GM21390 (cell line): ENCODE measurements at regions not wholly inside any gene's neighbourhood (a gene's known extent, or its start where the extent isn't known, plus 50 kb on each side); places are given as distances from the start of the nearest gene placed in this dataset.

ENCODE experiments used
- ATAC-seq: cut with Tn5 transposase; IDR thresholded peaks from one replicate; pipeline ENCODE4 v1.9.1; 2021; ENCODE audit not compliant: unreplicated experiment

GRCh38 chr15:62920682-62921502 lies 121.7 kb upstream of the TPM1 start:
- ATAC-seq: no peak

DNA sequence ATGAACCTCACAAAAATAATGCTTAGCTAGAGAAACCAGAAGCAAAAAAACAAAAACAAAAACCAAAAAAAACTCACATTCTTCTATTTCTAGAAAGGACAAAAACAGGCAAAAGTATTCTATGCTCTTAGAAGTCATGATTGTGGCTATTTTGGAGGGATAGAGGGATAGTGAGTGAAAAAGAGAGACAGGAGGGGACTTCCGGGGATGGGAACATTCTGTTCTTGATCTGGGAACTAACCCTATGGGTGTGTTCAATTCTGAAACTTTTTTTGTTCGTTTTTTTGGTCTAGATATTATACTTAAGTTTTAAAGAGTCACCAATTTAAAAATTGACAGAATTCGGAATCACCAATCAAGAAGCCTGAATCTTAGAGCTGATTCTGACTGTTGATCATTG lies 120.0 kb upstream of the TPM1 start:
- no peak for ATAC-seq

DNA sequence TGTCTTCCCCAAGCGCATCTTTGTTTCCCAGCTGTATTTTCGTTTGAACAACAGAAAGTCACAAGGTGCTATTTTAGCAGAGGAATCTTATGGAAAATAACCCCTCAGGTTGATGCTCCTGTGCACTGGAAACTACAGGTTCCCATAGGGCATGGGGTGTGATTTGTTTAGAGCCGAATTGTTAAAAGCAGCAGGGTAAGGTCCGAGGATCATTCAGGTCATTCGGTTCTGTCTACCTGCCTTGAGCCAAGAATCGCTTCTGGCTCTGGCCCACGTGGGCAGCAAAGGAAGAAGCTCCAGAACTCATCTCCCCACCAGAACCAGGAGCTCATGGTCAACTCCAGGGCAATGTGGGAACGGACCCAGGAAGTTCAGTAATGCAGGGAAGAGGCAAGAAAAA lies 116.7 kb upstream of the TPM1 start:
- ATAC-seq: no peak

DNA sequence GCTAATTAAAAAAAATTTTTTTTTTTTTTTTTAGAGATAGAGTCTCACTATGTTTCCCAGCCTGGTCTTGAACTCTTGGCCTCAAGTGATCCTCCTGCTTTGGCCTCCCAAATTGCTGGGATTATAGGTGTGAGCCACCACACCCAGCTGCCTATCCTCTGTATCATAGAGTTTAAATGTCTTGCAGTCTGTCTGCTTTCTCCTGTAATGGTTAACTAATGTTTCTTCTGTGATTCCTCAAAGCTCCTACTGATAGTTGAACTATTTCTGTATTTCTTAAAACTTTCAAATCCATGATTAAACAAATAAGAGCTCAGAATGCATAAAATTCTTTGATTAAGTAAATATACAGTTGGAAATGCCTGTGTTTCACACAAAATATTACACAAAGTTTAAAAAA lies 115.4 kb upstream of the TPM1 start:
- ATAC-seq: no peak

DNA sequence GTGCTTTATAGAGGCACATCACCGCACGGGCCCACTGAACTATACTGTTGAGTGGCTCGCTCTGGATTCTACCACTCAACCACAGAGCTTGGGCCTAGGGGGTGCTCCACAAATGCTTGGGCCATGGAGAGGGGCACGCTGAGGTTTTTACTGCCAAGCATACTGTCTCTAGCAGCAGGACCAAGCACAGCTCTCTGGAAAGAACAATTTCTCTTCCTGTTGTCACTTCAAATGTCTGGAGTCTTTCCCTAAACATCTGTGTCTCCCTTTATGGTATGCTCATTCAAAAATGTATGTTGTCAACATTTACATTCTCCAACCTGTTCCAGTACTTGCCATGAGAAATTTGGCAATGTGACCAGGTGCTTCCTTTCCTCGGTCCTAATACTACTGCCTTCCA lies 114.7 kb upstream of the TPM1 start:
- ATAC-seq: no peak

DNA sequence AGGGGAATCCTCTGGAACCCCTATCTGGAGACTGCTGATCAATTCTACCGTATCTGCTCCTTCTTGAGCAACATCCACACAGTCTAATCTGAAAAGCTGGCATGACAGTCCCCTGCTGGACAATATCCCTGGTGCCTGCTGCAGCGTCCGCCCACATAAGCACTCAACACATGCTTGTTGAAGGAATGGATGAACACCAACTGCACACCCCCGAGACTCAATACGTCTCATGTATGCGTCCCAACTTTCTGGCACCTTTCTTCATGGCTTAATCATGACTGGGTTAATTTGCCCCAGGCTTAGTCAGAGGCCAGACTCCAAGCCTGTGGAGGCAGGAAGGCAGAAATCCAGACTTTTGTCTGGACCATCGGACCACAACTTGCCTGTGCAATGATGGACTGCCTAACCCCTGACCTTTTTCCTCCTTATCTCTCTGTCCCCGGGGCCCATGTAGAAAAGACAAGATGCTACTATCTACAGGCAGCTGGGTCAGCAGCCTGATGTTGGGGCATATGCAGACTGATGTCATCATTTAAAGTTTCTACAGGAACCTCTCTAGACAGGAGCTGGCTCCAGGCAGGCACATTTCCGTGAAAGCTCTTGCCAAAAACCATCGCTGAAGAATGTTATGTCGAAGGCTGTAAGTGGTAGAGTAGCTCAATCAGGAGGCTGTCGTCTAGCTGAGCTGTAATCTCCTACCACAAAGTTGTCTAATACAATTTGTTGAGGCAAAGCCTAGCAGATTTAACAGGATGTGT lies 114.1 kb upstream of the TPM1 start:
- no peak for ATAC-seq

DNA sequence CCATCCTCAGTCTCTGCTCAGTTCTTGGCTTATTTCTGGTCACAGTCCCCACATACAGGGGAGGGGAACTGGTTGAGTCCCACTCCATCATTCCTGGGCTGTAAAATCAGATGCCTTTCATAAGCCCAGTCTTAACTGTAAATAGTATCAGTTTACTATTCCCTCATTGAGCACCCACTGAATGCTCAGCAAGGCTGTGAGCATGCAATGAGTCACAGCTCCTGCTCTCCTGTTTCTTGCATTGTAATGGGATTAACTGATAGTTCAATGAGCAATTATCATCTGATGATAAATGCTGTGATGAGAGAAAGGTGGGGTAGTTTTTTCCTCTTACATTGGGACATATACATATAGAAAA lies 113.6 kb upstream of the TPM1 start:
- ATAC-seq: no peak

DNA sequence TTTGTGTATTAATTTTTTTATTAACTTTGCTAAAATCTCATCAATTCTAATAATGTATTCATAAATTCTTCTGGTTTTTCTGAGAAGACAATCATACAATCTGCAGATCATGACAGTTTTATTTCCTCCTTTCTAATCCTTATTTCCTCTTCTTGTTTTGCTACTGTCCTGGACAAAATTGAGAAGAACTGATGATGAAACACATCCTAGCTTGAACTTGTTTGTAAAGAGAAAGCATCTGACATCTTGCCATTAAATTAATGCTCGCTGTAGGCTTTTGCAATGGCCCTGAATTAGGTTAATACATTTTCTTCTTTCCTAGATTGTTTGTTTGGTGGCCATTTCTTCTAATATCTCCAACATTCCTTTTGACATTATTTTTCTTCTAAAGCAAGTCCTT lies 110.9 kb upstream of the TPM1 start:
- ATAC-seq: no peak

DNA sequence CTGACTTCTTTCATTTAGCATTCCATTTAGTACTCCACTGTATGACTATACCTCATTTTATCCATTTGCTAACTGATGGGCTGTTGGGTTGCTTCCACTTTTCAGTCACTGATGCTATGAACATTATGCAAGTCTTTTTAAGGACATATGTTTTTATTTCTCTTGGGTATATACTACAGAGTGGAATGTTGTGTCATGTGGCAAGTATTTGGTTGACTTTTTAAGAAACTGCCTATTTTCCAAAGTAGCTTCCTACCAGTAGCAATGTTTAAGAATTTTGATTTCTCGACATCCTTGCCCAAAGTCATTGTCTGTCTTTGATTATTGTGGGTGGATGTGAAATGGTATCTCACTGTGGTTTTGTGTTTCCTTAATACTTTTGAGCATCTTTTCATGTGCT lies 110.1 kb upstream of the TPM1 start:
- no peak for ATAC-seq

- ATAC-seq: no peak
Measured at GRCh38 chr15:62933386-62933785, 109.2 kb upstream of the TPM1 start.

DNA sequence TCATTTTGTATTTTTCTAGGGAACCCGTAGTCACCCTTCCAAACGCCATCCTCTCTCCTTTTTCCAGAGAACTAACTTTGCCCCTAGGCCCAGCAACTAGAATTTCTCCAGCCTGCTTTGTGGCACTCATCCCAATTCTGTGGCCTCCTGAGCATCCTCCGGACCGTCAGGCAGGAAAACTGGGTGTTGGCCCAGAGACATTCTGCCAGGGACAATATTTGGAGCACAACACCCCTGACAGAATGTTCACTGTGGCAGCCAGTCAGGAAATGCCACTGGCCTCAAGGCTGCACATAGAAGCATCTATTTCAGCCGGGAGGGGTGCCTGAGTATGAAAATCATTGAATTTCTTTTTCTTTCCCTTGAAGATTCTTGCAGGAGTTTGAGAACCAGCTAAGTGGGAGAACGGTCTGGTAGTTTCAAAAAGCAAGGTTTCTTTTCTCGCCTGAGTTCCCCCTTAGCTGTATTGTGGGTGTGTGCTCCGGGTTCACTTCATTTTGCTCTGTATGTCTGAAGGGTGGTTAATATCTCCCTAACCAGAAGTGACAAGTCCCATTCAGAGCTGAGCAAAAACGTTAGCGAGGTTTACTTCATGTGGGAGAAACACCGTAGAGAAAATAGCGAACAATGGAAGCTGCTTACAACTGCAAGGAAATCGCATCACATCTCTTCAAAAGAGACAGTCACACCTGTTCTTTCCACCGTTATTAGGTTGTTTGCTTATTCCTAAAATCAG lies 108.1 kb upstream of the TPM1 start:
- ATAC-seq: no peak

- no peak for ATAC-seq
Measured at GRCh38 chr15:62935300-62936081, 107.1 kb upstream of the TPM1 start.

DNA sequence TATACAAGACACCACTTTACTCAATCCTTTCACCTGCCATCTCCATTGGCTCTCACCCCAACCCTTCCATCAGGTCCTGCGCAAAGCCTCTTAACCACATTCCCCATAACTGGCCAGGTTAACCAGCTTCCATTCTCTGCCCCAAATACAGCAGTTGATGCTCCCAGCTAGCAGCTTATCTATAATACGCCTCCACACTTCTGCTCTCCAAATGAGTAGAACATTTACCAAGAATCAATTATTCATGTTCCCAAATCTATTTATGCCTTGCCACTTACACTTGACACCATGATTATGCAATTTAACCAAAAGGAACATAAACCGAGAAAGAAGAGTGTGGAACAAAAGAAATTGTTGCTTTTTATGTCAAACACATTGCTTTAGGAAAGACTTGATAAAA lies 103.7 kb upstream of the TPM1 start:
- ATAC-seq: no peak

DNA sequence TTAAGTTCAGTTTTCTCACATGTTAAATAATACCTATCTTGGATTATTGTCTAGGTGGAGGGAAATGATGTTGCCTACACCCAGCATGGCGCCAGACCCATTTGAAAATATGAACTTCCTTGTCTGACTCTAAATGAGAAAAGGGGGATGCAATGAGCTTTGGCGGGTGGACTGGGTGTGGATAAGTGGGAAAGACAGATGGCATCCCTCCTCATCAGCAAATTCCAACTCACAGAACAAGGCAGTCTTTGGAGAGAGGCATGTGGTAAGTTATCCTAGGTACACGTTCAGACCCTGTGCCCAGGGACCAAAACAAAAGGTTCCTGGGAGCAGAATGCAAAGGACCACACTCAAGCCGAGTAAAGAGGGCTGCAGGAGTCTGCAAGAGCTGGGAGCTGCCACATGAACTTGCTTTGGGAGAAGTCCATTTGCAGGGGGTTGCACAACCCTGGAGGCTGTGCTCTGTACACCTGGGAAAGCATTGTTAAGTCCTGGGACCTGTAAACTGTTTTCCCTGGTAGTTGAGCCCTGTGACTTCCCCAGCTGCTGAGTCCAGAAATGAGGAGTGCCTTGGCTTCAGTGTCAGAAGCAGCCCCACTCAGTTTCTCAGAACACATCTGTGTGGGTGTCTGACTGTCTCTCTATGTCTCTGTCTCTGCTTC lies 102.3 kb upstream of the TPM1 start:
- no peak for ATAC-seq

DNA sequence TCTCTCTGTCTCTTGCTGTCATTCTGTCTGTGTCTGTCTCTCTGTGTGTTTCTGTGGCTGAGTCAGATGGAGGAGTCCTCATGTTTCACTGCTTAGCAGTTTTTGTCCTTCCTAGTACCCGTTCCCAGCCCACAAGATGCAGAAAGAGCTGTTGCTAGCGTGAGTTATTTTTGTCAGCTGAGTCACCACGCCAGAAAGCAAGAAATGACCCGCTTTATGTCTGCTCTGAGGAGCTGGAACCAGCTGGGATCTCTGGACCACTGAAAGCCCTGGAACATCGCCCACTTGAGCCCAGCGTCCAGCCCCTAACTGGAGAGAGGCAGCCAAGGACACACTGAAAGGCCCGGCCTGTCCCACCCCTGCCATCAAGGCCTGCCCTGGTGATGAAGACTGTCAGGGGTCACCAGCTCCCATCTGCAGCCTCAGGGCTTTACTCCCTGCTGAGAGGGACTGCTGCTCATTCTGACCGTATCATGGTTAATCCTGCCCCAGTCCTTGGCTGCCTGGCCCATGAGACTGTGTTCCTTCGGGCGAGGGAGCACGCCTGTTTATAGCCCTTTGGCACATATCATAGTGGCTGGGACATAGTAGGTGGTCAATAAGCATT lies 101.7 kb upstream of the TPM1 start:
- no peak for ATAC-seq

DNA sequence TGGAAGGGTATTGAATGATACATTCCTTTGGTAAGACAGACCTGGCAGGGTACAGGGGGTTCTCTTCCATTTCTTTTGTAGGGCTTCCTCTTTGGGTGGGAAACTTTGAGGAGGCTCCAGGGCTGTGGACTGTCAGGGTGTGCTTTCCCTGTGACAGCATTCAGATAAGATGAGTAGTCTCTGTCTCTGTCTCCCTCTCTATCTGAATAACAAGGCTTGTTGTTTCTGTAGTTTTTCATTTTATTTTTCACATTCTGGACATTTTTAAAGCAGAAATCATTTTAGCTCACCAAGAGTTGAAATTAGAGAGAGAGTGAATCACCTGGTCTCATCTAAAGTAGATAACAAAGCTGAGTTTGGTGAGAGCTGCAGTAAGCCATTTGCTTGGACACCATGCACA lies 100.8 kb upstream of the TPM1 start:
- no peak for ATAC-seq

GRCh38 chr15:62942428-62942827 lies 100.1 kb upstream of the TPM1 start:
- ATAC-seq: no peak

DNA sequence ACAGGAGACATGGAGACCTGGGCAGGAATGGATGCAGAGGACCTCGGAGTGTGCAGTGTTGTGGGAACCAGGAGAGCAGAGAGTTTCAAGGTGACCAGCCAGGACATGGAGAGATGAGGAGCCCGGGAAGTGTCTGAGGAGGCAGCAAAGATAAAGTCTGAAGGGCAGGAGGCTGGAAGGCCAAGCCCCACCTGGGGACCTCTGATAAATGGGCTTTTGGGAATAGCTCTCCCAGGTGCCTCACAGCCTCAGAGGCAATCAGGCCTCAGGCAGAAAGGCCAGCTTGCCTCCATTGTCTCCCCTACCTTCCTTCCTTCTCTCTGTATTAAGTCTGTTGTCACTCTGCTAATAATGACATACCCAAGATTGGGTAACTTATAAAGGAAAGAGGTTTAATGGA lies 97.5 kb upstream of the TPM1 start:
- no peak for ATAC-seq

- no peak for ATAC-seq
Measured at GRCh38 chr15:62945760-62946159, 96.8 kb upstream of the TPM1 start.

- ATAC-seq: no peak
Measured at GRCh38 chr15:62946940-62947339, 95.6 kb upstream of the TPM1 start.
